Uterus (tissue), 3 donors: ENCODE measurements at regions not wholly inside any gene's neighbourhood (a gene's known extent, or its start where the extent isn't known, plus 50 kb on each side); places are given as distances from the start of the nearest gene placed in this dataset.

ENCODE experiments used
- DNase-seq, 2 donors: peaks; one replicate each; pipeline ENCODE4 v3.0.0-alpha.2; 2019 to 2020
- H3K27ac ChIP-seq, 2 donors: fragments of 200-600 bp; sonication (generic); 1 replicate in 1 of 2; 2 replicates in 1 of 2; pipeline ENCODE4 v1.5.1; 2016 to 2018
- H3K27me3 ChIP-seq, 2 donors: fragments of 200-600 bp; sonication (generic); one replicate each; pipeline ENCODE4 v1.5.1; 2018 to 2019; ENCODE audit warnings: control low read depth in 1 of 2
- H3K36me3 ChIP-seq, 2 donors: fragments of 200-600 bp; sonication (generic); one replicate each; pipeline ENCODE4 v1.5.1; 2019; ENCODE audit warnings: control low read depth in 1 of 2
- H3K4me1 ChIP-seq, 2 donors: fragments of 200-600 bp; sonication (generic); one replicate each; pipeline ENCODE4 v1.5.1; 2018 to 2019; ENCODE audit warnings: control low read depth in 1 of 2
- H3K4me3 ChIP-seq, 2 donors: fragments of 200-600 bp; sonication (generic); 1 replicate in 1 of 2; 2 replicates in 1 of 2; pipeline ENCODE4 v1.5.1; 2018 to 2019; ENCODE audit warnings: mild to moderate bottlenecking in 1 of 2
- H3K9me3 ChIP-seq, 2 donors: fragments of 200-600 bp; sonication (generic); one replicate each; pipeline ENCODE4 v1.5.1; 2019; ENCODE audit warnings: control low read depth in 1 of 2
- POLR2A ChIP-seq, 2 donors: fragments of 450-650 bp; IDR thresholded peaks; one replicate each; pipeline ENCODE4 v1.6.1; 2016; ENCODE audit warnings: antibody characterized with exemption in 2 of 2, mild to moderate bottlenecking in 1 of 2, moderate library complexity in 1 of 2
- intact Hi-C: fragments of 100-400 bp; cut with DNase I; formaldehyde crosslinking; loops from one replicate; pipeline ENCODE4 v1.15.1; 2023; ENCODE audit warnings: low total_unique reads
- TF ChIP-seq, protein P1 (sequence below), 4 experiments: fragments of 200-600 bp in 2 of 4; fragments of 450-650 bp in 2 of 4; sonication (generic) in 2 of 4; IDR thresholded peaks; one replicate each; pipeline ENCODE4 v1.5.1; 2016 to 2019; ENCODE audit warnings: antibody characterized with exemption in 4 of 4, mild to moderate bottlenecking in 2 of 4, moderate library complexity in 1 of 4
- donor health status: DM: yes; HTN: yes; CAD: no.

DNA sequence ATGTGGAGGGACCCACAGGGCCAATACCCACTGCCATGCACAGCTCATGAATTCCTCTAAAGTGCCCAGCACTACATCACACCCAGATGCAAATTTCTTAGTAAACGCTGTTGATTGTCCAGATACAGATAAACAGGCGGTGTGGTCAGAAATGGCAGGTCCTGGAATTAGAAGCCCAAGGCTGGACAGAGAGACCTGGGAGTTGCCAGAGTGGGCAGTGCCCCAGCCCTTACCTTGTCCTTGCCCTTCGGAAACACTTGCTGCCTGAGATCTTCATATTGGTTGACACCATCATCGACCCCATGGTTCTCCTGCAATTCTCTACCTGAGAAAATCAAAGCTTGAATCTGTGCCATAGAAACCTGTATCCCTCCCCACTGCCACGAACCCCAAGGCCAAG is 149.3 kb upstream of the ETV3 start:
- intact Hi-C loops, result no loop called here
- Histone ChIP-seq H3K27me3 (no peaks in the 10 kb centered on the region), H3K27ac (no peak overlapping the region), H3K4me3 (no peak overlapping the region), H3K9me3 (no peaks in the 10 kb centered on the region), H3K36me3 (no peaks in the 10 kb centered on the region), H3K4me1 (no peaks in the 10 kb centered on the region)
- no peak for DNase-seq
- TF ChIP-seq POLR2A (IDR thresholded peaks at IDR 0.05), result no peak
- TF ChIP-seq, protein P1, sequence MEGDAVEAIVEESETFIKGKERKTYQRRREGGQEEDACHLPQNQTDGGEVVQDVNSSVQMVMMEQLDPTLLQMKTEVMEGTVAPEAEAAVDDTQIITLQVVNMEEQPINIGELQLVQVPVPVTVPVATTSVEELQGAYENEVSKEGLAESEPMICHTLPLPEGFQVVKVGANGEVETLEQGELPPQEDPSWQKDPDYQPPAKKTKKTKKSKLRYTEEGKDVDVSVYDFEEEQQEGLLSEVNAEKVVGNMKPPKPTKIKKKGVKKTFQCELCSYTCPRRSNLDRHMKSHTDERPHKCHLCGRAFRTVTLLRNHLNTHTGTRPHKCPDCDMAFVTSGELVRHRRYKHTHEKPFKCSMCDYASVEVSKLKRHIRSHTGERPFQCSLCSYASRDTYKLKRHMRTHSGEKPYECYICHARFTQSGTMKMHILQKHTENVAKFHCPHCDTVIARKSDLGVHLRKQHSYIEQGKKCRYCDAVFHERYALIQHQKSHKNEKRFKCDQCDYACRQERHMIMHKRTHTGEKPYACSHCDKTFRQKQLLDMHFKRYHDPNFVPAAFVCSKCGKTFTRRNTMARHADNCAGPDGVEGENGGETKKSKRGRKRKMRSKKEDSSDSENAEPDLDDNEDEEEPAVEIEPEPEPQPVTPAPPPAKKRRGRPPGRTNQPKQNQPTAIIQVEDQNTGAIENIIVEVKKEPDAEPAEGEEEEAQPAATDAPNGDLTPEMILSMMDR (IDR thresholded peaks at IDR 0.05), result no peak

DNA sequence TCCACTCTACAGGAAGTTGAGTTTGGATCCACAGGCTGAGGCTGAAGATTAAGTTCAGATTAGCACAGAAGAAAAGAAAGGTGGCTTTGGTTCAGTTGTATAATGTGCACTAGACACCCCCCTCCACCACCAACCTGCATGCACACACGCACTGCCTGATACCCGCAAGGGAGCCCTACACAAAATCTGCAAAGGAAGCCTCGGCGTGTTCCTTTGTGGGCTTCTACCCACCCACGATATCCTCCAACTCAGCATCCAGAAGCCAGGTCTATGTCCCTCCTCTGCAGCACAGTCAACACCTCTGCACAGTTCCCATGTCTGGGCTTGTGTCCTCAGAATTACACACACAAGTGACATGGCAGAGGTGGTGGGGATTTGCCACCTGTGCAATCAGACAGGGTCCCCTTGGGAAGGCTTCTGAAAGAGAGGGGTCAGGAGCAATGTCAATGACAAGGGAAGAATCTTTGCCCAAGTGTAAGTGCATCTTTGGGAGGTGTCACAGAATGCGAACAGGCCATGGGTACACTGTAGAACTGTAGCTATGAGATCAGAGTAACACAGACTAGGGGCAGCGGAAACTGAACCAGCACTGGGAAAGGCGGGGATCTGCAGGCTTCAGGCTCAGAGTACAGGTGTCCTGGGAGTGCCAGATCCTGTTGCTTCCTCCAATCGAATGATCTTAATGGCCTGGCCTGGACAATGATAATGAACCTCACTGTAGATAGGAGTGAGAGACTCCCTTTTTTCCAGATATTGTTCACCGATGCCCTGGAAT is 148.6 kb upstream of the ETV3 start:
- H3K4me3 ChIP-seq, result no peak overlapping the region
- H3K4me1 ChIP-seq, result no peaks in the 10 kb centered on the region
- no peak for DNase-seq
- no peak overlapping the region for H3K27ac ChIP-seq
- intact Hi-C loops, result no loop called here
- TF ChIP-seq POLR2A (IDR thresholded peaks at IDR 0.05), result no peak
- TF ChIP-seq, protein P1 (IDR thresholded peaks at IDR 0.05), result no peak
- H3K36me3 ChIP-seq, result no peaks in the 10 kb centered on the region
- no peaks in the 10 kb centered on the region for H3K27me3 ChIP-seq
- no peaks in the 10 kb centered on the region for H3K9me3 ChIP-seq

DNA sequence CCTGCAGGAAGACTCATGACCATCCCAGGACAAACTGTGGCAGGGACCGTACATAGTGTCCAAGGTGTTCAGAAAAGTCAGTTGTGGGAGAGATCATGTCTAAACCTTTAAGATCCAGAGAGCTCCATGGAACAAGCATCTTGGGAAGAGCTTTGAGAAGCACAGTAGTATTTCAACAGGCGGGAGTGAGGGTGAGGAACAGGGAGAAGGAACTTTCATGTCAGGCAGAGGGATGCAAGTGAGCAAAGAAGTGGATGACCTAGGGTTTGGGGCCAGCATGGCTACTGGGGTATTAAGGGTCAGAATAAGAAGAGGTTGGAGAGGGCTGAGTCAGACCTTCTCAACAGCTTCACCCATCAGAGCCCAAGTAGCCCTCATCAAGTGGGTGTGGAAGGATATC is 147.9 kb upstream of the ETV3 start:
- Histone ChIP-seq H3K9me3 (no peaks in the 10 kb centered on the region), H3K27me3 (no peaks in the 10 kb centered on the region), H3K4me3 (no peak overlapping the region), H3K4me1 (no peaks in the 10 kb centered on the region), H3K36me3 (no peaks in the 10 kb centered on the region), H3K27ac (no peak overlapping the region)
- DNase-seq, result no peak
- no peak for TF ChIP-seq POLR2A (IDR thresholded peaks at IDR 0.05)
- TF ChIP-seq, protein P1 (IDR thresholded peaks at IDR 0.05), result no peak
- intact Hi-C loops, result no loop called here

DNA sequence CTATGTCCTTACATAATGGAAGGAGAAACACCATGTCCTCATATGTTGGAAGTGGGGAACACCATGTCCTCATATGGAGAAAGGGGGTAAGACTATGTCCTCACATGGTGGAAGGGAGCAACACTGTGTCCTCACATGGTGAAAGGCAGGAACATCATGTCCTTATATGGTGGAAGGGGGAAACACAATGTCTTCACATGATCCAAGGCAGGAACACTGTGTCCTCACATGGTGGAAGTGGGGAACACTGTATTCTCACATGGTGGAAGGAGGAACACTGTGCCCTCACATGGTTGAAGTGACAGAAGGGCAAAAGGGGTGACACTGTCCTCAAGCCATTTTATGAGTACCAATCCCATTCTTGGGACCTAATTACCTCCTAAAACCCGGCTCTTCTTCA is 146.3 kb upstream of the ETV3 start:
- Histone ChIP-seq H3K9me3 (no peaks in the 10 kb centered on the region), H3K4me1 (no peaks in the 10 kb centered on the region), H3K27ac (no peak overlapping the region), H3K36me3 (no peaks in the 10 kb centered on the region), H3K4me3 (no peak overlapping the region), H3K27me3 (no peaks in the 10 kb centered on the region)
- DNase-seq, result no peak
- TF ChIP-seq, protein P1 (IDR thresholded peaks at IDR 0.05), result no peak
- no peak for TF ChIP-seq POLR2A (IDR thresholded peaks at IDR 0.05)
- intact Hi-C loops, result no loop called here

DNA sequence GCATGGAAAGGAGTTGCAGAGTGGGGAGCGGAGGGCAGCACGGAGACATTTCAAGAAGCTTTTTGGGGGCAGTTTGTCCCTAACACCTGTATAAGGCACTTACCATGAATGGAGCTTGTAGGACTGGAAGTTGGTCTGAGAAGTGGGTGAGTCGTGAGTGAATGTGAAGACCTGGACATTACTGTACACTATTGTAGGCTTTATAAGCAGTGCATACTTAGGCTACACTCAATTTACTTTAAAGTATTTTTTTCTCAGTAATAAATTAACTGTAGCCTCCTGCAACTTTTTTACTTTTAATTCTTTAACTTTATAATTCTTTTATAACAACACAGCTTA is 141.6 kb upstream of the ETV3 start:
- Histone ChIP-seq H3K4me1 (no peaks in the 10 kb centered on the region), H3K27me3 (no peaks in the 10 kb centered on the region), H3K27ac (no peak overlapping the region), H3K4me3 (no peak overlapping the region), H3K36me3 (no peaks in the 10 kb centered on the region), H3K9me3 (no peaks in the 10 kb centered on the region)
- intact Hi-C loops, result no loop called here
- DNase-seq, result no peak
- TF ChIP-seq POLR2A (IDR thresholded peaks at IDR 0.05), result no peak
- TF ChIP-seq, protein P1 (IDR thresholded peaks at IDR 0.05), result no peak
